GM12875 (cell line): ENCODE measurements at regions not wholly inside any gene's neighbourhood (a gene's known extent, or its start where the extent isn't known, plus 50 kb on each side); places are given as distances from the start of the nearest gene placed in this dataset.
"Not testable (repeated sequence)": the region's sequence is repeated elsewhere in the genome, so short reads cannot be mapped to it uniquely, and the experiment has no call there.

Experiments used
- H3K4me3 ChIP-seq: one replicate; pipeline ENCODE4 v1.5.1; 2011; ENCODE audit warnings: low read depth, low read length, control low read depth
- TF ChIP-seq, protein P1 (sequence below): IDR thresholded peaks from 2 replicates; pipeline ENCODE4 v1.5.1; 2011; ENCODE audit warnings: low read depth, mild to moderate bottlenecking, control low read depth, inconsistent platforms, low read length, moderate library complexity, borderline replicate concordance; ENCODE audit not compliant: insufficient read depth

DNA sequence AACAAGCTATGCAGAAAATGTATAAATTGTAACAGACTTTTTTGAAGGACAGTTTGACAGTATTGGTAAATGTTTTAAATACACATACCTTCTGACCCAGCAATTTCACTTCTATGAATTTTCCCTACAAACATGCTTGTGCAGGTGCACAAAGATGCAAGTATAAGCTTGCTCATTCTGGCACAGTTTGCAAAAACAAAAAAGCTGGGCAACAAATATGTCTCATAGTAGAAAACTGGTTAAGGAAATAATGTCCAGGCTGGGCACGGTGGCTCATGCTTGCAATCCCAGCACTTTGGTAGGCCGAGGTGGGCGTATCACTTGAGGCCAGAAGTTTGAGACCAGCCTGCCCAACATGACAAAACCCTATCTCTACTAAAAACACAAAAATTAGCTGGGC lies 96.9 kb upstream of the NEDD4L start:
- H3K4me3 ChIP-seq: no peak overlapping the region
- TF ChIP-seq, protein P1, sequence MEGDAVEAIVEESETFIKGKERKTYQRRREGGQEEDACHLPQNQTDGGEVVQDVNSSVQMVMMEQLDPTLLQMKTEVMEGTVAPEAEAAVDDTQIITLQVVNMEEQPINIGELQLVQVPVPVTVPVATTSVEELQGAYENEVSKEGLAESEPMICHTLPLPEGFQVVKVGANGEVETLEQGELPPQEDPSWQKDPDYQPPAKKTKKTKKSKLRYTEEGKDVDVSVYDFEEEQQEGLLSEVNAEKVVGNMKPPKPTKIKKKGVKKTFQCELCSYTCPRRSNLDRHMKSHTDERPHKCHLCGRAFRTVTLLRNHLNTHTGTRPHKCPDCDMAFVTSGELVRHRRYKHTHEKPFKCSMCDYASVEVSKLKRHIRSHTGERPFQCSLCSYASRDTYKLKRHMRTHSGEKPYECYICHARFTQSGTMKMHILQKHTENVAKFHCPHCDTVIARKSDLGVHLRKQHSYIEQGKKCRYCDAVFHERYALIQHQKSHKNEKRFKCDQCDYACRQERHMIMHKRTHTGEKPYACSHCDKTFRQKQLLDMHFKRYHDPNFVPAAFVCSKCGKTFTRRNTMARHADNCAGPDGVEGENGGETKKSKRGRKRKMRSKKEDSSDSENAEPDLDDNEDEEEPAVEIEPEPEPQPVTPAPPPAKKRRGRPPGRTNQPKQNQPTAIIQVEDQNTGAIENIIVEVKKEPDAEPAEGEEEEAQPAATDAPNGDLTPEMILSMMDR: no peak

DNA sequence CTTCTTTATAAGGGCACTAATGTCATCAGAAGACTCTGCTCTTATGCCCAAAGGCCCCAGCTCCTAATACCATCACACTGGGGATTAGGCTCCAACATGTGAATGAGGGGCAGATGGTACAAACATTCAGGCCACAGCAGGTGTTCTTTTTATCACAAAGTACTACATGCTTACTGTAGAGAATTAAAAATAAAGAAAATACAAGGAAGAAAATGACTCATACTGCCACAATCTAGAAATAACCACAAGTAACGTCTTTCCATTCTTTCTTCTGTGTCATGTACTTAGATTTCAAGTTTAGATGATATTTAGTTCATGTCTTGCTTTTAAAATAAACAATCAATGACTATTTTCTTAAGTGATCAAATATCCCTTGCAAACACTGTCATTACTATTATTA lies 100.3 kb upstream of the NEDD4L start:
- TF ChIP-seq, protein P1: no peak

GRCh38 chr18:57942493-57942892 lies 101.5 kb upstream of the NEDD4L start:
- no peak overlapping the region for H3K4me3 ChIP-seq
- TF ChIP-seq, protein P1: no peak

More for the DNA sequence above, 100.3 kb upstream of the NEDD4L start:
- H3K4me3 ChIP-seq: no peak overlapping the region

- TF ChIP-seq, protein P1: no peak
- no peak overlapping the region for H3K4me3 ChIP-seq
Observed at GRCh38 chr18:57941841-57942489, 102.1 kb upstream of the NEDD4L start.

- H3K4me3 ChIP-seq: no peak overlapping the region
- TF ChIP-seq, protein P1: no peak
Observed at GRCh38 chr18:57940166-57940660, 103.8 kb upstream of the NEDD4L start.

DNA sequence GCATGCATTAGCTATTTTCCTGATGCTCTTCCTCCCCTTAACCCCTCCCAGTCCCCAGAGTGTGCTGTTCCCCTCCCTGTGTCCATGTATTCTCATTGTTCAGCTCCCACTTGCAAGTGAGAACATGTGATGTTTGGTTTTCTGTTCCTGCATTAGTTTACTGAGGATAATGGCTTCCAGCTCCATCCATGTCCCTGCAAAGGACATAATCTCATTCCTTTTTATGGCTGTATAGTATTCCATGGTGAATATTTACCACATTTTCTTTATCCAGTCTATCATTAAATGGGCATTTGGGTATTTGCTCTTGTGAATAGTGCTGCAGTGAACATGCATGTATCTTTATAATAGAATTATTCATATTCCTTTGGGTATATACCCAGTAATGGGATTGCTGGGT lies 109.7 kb upstream of the NEDD4L start:
- H3K4me3 ChIP-seq: not testable (repeated sequence)

DNA sequence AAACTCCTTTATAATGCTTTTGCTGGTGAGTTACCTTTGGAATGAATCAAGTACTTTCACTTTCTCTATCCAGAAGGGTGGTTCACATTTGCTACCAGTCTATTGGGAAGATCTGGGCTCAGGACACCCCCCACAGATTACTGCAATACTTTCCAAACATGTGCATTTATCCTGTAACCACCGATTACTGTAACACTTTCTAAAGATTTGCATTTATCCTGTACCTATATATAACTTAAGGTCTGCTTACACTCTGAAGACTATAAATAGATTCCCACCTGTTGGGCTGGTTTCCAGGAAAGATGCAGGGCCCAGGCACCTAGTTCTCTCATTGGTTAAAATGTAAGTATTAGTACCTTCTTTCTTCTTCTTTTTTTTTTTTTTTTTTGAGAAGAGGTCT lies 113.0 kb upstream of the NEDD4L start:
- TF ChIP-seq, protein P1: no peak
- H3K4me3 ChIP-seq: no peak overlapping the region
